Progenitor cell of endocrine pancreas (in vitro differentiated cells): ENCODE measurements at regions not wholly inside any gene's neighbourhood (a gene's known extent, or its start where the extent isn't known, plus 50 kb on each side); places are given as distances from the start of the nearest gene placed in this dataset.

Source experiments
- DNase-seq: peaks from one replicate; pipeline ENCODE4 v3.0.0; 2021; ENCODE audit warnings: low spot score; ENCODE audit not compliant: unreplicated experiment
- H3K27ac Mint-ChIP-seq: 2 replicates; pipeline ENCODE4 v1.8.0; 2021; ENCODE audit warnings: mild to moderate bottlenecking, moderate library complexity, mixed read lengths
- H3K27me3 Mint-ChIP-seq: 2 replicates; pipeline ENCODE4 v1.8.0; 2021; ENCODE audit warnings: mixed read lengths
- H3K36me3 Mint-ChIP-seq: 2 replicates; pipeline ENCODE4 v1.8.0; 2022; ENCODE audit warnings: mixed read lengths; ENCODE audit not compliant: insufficient read depth
- H3K4me1 Mint-ChIP-seq: 2 replicates; pipeline ENCODE4 v1.8.0; 2021; ENCODE audit warnings: low read depth, mixed read lengths
- H3K4me3 Mint-ChIP-seq: 2 replicates; pipeline ENCODE4 v1.8.0; 2021; ENCODE audit warnings: low read depth, mild to moderate bottlenecking, moderate library complexity, mixed read lengths
- H3K9me3 Mint-ChIP-seq: 2 replicates; pipeline ENCODE4 v1.8.0; 2021; ENCODE audit warnings: low read depth, mixed read lengths
- TF ChIP-seq, protein P1 (sequence below): fragments of 200-600 bp; sonication (generic); IDR thresholded peaks from one replicate; pipeline ENCODE4 v1.5.0; 2021; ENCODE audit warnings: antibody characterized with exemption, mild to moderate bottlenecking; ENCODE audit not compliant: unreplicated experiment

DNA sequence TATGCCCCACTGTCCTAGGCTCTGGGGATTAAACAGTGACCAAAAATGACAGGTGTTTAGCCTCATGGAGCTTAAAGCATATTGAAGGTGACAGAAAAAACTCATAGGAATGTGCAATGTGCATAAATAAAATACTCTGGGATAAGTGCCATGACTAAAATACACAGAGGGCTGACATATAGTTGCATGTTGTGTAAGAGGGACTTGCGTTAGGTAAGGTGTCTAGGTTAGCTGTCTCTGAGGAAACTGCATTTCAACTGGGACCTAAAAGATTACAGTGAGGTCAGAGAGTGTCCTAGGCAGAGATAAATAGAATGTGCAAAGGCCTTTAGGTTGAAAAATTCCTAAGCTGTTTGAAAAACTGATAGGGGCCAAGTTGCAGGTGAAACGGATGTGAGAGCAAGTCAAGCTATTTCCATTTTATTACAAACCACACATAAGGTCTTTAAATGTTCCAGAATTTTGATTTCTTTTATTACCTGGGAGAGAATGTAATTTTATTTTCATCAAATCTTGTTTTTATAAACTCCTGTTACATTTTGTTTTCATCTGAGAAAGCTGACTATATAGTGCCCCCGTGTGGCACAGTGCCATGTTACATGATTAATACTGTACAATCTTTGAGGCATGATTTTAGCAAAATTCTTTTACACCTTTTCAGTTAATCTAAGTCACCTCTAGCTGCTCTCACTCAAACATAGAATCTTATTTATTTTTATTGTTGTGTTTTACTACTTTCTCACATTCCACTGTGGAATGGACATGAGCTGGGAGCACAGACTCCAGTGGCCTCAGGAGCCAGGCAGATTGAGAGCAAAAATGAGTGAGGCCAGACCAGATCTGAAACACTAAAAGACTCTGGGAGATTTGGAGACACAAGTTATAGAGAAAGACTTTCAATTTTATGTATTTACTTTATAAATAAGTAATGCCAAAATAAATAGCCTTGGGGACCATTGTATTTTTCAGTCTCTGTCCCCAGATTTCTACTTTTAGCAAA lies 259.6 kb upstream of the ZNF717 start:
- peaks cover 1% of the 10 kb centered on the region for H3K4me1 Mint-ChIP-seq
- no peak overlapping the region for H3K27ac Mint-ChIP-seq
- peak; percentile 11 for DNase-seq
- TF ChIP-seq, protein P1, sequence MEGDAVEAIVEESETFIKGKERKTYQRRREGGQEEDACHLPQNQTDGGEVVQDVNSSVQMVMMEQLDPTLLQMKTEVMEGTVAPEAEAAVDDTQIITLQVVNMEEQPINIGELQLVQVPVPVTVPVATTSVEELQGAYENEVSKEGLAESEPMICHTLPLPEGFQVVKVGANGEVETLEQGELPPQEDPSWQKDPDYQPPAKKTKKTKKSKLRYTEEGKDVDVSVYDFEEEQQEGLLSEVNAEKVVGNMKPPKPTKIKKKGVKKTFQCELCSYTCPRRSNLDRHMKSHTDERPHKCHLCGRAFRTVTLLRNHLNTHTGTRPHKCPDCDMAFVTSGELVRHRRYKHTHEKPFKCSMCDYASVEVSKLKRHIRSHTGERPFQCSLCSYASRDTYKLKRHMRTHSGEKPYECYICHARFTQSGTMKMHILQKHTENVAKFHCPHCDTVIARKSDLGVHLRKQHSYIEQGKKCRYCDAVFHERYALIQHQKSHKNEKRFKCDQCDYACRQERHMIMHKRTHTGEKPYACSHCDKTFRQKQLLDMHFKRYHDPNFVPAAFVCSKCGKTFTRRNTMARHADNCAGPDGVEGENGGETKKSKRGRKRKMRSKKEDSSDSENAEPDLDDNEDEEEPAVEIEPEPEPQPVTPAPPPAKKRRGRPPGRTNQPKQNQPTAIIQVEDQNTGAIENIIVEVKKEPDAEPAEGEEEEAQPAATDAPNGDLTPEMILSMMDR = peak; percentile 93
- no peaks in the 10 kb centered on the region for H3K36me3 Mint-ChIP-seq
- peaks cover 3% of the 10 kb centered on the region for H3K27me3 Mint-ChIP-seq
- H3K4me3 Mint-ChIP-seq = no peak overlapping the region
- H3K9me3 Mint-ChIP-seq = no peaks in the 10 kb centered on the region

DNA sequence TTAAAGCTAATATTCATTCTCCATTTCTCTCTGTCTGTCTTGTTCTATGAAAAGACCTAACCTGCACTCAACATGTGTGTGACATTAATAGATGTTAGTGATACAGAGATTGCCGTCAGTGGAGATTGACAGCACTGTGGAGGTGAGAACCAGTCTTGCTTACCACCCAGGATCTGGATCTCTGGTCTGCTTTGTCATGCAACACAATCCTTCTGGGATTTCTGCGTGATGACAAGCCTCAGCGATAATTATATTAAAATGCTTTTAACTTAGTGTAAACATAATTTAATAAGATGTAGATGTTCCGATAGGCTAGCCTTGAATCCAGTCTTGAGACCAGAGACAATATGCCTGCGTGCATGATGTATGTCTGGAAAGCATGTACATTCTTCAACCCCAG lies 262.0 kb upstream of the ZNF717 start:
- H3K36me3 Mint-ChIP-seq = no peaks in the 10 kb centered on the region
- DNase-seq = no peak
- H3K27me3 Mint-ChIP-seq = peaks cover 3% of the 10 kb centered on the region
- no peaks in the 10 kb centered on the region for H3K9me3 Mint-ChIP-seq
- H3K27ac Mint-ChIP-seq = no peak overlapping the region
- H3K4me1 Mint-ChIP-seq = no peaks in the 10 kb centered on the region
- H3K4me3 Mint-ChIP-seq = no peak overlapping the region
- TF ChIP-seq, protein P1 = no peak

DNA sequence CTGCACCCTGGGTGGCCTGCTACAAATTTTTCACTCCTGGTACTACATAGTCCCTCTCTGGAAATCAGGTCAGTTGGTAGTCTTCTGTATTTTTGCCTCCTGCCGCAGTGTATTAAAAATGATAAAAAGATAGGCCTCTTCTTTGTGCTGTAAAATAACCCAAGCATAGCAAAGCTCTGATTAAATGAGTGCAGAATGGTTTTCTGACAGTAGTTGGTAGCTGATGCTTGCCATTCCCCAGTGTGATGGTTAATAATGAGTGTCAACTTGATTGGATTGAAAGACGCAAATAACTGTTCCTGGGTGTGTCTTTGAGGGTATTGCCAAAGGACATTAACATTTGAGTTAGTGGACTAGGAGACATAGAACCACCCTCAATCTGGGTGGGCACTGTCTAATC lies 264.4 kb upstream of the ZNF717 start:
- Mint-ChIP-seq H3K4me1 (no peaks in the 10 kb centered on the region), H3K27ac (no peak overlapping the region), H3K4me3 (no peak overlapping the region), H3K27me3 (no peaks in the 10 kb centered on the region), H3K36me3 (no peaks in the 10 kb centered on the region), H3K9me3 (no peaks in the 10 kb centered on the region)
- TF ChIP-seq, protein P1 = no peak
- DNase-seq = no peak

DNA sequence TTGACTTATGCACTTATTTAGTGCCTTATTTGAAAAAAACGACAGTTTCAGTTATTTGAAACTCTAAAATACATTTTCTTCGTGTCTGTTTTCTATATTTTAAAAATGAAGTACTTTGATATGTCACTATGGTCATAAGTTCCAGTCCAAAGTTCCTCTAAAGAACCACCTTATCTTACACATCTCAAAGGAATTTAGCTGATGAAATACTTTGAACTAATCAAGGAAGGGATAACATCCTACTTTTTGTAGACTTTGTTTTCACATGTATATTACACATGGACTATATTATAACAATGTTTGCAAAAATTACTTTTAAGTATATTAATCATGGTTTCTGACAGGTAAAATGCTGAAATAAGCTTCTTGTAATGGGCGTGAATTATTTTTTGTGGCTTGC lies 265.8 kb upstream of the ZNF717 start:
- DNase-seq = no peak
- no peaks in the 10 kb centered on the region for H3K36me3 Mint-ChIP-seq
- no peak overlapping the region for H3K4me3 Mint-ChIP-seq
- H3K9me3 Mint-ChIP-seq = no peaks in the 10 kb centered on the region
- H3K4me1 Mint-ChIP-seq = no peaks in the 10 kb centered on the region
- H3K27ac Mint-ChIP-seq = no peak overlapping the region
- TF ChIP-seq, protein P1 = no peak
- H3K27me3 Mint-ChIP-seq = no peaks in the 10 kb centered on the region

DNA sequence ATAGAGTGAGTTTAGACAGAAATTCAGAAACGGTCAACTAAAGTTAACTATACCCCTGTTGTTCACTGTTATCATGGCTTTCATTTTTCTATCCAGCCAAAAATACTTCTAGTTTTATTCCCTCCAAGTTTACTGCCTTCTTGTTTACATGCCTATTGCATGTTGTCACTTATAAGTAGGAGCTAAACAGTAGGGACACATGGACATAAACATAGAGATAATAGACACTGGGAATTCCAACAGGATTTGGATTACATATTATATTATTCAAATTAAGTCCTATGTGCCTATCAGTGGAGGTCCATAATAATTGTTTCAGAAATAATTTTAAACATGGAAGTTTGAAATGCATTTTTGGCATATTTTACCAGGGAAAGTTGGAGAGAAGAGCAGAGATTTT lies 269.1 kb upstream of the ZNF717 start:
- no peaks in the 10 kb centered on the region for H3K27me3 Mint-ChIP-seq
- TF ChIP-seq, protein P1 = no peak
- H3K36me3 Mint-ChIP-seq = no peaks in the 10 kb centered on the region
- H3K9me3 Mint-ChIP-seq = no peaks in the 10 kb centered on the region
- no peak overlapping the region for H3K27ac Mint-ChIP-seq
- H3K4me3 Mint-ChIP-seq = no peak overlapping the region
- no peaks in the 10 kb centered on the region for H3K4me1 Mint-ChIP-seq
- no peak for DNase-seq
